LNCAP (cell line): ENCODE measurements at regions not wholly inside any gene's neighbourhood (a gene's known extent, or its start where the extent isn't known, plus 50 kb on each side); places are given as distances from the start of the nearest gene placed in this dataset.

Source experiments
- TF ChIP-seq, protein P1 (sequence below): fragments of 450-650 bp; IDR thresholded peaks from 2 replicates; pipeline ENCODE4 v1.5.1; 2017; ENCODE audit warnings: mild to moderate bottlenecking

DNA sequence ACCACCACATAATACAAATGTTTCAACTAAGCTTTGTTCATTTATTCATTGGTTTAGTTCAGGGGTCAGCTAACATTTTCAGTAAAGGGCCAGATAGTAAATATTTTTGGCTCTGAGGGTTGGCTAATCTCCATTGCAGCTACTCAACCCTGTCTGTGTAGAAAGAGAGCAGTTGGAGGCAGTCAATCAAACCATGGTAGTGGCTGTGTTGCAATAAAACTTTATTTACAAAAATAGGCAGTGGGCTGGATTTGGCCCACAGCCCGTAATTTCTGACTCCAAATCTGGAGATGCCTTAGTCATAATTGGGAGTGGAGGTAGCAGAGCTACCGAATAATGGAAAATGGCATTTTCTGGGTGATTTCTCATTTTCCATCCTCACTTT is 242.5 kb upstream of the ZFP64 start:
- TF ChIP-seq, protein P1, sequence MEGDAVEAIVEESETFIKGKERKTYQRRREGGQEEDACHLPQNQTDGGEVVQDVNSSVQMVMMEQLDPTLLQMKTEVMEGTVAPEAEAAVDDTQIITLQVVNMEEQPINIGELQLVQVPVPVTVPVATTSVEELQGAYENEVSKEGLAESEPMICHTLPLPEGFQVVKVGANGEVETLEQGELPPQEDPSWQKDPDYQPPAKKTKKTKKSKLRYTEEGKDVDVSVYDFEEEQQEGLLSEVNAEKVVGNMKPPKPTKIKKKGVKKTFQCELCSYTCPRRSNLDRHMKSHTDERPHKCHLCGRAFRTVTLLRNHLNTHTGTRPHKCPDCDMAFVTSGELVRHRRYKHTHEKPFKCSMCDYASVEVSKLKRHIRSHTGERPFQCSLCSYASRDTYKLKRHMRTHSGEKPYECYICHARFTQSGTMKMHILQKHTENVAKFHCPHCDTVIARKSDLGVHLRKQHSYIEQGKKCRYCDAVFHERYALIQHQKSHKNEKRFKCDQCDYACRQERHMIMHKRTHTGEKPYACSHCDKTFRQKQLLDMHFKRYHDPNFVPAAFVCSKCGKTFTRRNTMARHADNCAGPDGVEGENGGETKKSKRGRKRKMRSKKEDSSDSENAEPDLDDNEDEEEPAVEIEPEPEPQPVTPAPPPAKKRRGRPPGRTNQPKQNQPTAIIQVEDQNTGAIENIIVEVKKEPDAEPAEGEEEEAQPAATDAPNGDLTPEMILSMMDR = no peak

DNA sequence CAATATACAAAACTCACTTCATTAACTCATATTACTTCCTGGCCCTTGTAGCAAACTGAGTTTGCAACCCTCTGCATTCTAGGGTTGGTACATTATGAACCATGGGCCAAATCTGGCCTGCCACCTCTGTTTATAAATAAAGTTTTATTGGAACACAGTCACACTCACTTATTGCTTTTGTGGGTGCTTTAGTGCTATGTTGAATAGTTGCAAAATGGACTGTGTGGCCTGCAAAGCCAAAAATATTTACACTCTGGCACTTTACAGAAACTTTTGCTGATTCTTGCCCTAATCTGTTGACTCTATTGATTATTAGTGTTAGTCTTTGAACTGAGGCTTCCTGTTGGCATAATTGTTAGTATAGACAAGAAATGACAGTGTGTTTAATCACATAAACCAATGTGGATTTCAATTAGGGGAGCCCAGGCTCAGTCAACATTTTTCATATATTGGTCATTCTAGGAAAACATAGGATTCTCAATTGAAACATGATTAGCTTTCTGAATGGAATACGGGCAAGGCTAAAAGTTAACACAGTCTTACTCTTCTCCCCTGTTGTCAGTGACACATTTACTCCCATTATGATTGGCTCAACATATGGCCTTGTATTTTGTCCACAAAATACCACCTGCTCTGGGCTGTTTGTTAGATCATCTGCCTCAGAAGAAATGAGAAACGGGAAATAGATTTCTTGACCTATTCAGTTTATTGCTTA is 241.9 kb upstream of the ZFP64 start:
- TF ChIP-seq, protein P1 = no peak

DNA sequence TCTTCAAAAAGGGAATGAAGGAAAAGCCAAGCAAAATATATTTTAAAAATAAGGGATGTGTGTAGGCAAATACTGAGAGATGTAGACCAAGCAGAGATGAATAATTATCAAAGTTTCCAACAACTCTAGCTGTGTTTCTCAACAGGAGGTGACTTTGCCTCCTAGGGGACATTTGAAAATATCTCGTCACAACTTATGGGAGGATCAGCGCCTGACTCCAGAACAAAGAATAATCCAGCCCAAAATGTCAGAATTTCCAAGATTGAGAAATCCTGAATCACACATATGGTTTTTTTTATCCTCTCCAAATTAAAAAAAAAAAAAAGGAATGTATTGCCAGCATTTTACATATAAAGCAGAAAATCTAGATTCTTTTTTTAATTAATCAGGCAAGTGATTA is 241.2 kb upstream of the ZFP64 start:
- TF ChIP-seq, protein P1 = no peak

DNA sequence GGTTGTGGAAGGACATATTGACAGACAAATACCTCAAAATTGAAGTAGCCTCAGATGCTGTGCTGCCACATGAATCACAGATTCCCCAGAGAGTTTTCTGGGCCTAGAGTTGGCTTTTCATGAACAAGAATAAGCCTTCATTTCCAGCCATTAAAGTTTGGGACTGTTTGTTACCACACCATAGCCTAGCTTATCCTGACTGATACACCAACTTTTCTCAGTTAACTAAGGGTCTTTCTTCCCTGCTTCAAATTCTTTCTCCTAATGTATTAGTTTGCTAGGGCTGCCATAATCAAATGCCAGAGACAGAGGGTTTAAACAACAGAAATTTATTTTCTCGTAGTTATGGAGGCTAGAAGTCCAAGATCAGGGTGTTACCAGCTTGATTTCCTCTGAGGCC is 237.4 kb upstream of the ZFP64 start:
- TF ChIP-seq, protein P1 = no peak

DNA sequence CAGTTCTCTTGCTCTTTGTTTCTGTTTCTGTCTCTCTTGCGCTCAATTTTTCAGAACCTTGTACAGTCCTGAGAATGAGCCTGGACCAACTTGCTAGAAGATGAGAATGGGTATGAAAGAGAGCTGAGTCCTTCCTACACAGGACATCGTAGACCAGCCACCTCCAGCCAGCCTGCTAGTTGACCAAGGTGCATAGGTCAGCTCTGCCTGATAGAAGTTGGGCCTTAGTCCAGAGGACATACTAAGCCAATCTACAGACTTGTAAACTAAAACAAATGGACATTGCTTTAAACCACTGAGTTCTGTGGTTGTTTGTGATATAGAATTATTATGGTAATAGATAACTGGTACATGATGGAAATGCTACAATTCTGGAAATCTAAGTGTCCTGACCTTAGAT is 236.4 kb upstream of the ZFP64 start:
- TF ChIP-seq, protein P1 = no peak

DNA sequence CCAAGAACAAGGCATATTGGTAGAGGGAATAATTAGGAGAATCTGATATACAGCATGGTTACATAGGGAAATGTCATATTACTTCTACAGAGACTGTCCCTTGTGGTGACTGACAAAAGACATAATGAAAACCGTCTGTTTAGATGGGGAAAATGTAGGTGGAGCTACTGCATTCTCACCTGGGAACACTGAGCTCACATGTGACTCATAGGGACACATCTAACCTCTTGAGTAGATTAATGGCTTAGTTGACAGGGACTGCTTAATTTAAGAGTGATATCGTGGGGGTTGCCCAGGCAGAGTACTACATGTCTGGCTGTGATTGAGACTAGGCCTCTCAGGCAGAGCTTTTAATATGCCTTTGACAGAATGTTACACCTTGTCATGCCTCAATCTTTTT is 235.3 kb upstream of the ZFP64 start:
- TF ChIP-seq, protein P1 = no peak

DNA sequence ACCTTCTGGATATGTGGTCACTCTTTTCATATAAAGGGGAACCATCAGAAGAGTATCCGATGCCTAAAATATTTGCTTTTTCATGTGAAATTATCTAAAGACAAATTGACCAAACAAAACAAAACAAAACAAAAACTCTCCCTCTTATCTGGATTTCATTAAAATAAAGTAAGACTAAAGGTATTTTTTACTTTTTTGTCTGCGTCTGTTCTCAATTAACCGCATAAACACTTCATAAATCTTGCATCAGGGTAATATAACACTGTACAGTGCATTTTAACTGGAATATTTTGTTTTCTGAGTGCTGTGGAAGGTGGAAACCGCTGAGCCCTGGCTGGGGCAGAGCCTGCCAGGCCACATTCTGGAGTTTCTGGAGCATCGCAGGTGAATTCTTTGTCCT is 234.1 kb upstream of the ZFP64 start:
- TF ChIP-seq, protein P1 = no peak

DNA sequence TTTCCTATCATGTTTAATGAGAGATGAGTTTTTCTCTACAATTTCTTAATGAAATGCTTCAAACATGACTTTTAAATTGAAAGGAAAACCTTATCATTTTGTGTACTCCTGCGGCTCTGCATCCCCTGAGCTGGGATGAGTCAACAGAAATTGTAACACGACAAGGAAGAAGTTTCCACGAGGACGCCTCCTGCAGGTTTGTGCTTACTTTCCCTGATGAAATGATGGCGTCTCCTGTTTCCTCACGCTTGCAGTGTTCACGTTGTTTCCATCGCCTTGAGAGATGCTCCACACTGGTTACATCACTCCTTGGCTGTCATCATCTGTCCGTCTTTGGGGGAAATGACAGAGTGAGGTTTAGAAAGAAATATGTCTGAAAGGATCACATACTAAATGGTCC is 233.7 kb upstream of the ZFP64 start:
- TF ChIP-seq, protein P1 = no peak
